ENCODE measurements at regions not wholly inside any gene's neighbourhood (a gene's known extent, or its start where the extent isn't known, plus 50 kb on each side); places are given as distances from the start of the nearest gene placed in this dataset.

GRCh38 chr6:169132352-169132940, 121.2 kb downstream of the THBS2 start:
- TF ChIP-seq POLR2AphosphoS5 (IDR thresholded peaks at IDR 0.05; ENCODE audit: borderline replicate concordance, low read depth, low read length) (no peak), EZH2 (IDR thresholded peaks at IDR 0.05) (no peak)
